ENCODE measurements at regions not wholly inside any gene's neighbourhood (a gene's known extent, or its start where the extent isn't known, plus 50 kb on each side); places are given as distances from the start of the nearest gene placed in this dataset.

- Histone ChIP-seq H3K9me3 (no peaks in the 10 kb centered on the region), H3K36me3 (no peaks in the 10 kb centered on the region), H3K4me3 (replicated peaks in 1 of 3) (no peak overlapping the region), H3K27me3 (no peaks in the 10 kb centered on the region), H3K4me1 (peaks cover 0 to 4% of the 10 kb centered on the region in 2 donors), H3K27ac (no peak overlapping the region)
- TF ChIP-seq CTCF (IDR thresholded peaks at IDR 0.05): no peak
- no peak for TF ChIP-seq POLR2A (IDR thresholded peaks at IDR 0.05)
- intact Hi-C loops (cut with DNase I): no loop called here
- no peak for DNase-seq
Measured at GRCh38 chr6:149218471-149218870, 99.0 kb upstream of the TAB2 start.

GRCh38 chr6:149218915-149219314 is 98.6 kb upstream of the TAB2 start:
- TF ChIP-seq POLR2A (IDR thresholded peaks at IDR 0.05) (no peak), CTCF (IDR thresholded peaks at IDR 0.05) (no peak)
- no peak for DNase-seq
- Histone ChIP-seq H3K27ac (no peak overlapping the region), H3K9me3 (no peaks in the 10 kb centered on the region), H3K36me3 (no peaks in the 10 kb centered on the region), H3K27me3 (no peaks in the 10 kb centered on the region), H3K4me3 (replicated peaks in 1 of 3) (no peak overlapping the region), H3K4me1 (peaks cover 0 to 9% of the 10 kb centered on the region in 2 donors)
- 90 to 96% methylated on average over 2 of the region's 2 CpGs for WGBS, 2 donors
- intact Hi-C loops (cut with DNase I): no loop called here

- Histone ChIP-seq H3K36me3 (no peaks in the 10 kb centered on the region), H3K4me1 (peaks cover 0 to 10% of the 10 kb centered on the region in 2 donors), H3K4me3 (replicated peaks in 1 of 3) (no peak overlapping the region), H3K9me3 (no peaks in the 10 kb centered on the region), H3K27me3 (no peaks in the 10 kb centered on the region), H3K27ac (no peak overlapping the region)
- intact Hi-C loops (cut with DNase I): no loop called here
- no peak for TF ChIP-seq POLR2A (IDR thresholded peaks at IDR 0.05)
- TF ChIP-seq CTCF (IDR thresholded peaks at IDR 0.05): no peak
- DNase-seq: no peak
- 90 to 91% methylated on average over 6 of the region's 6 CpGs for WGBS, 2 donors
Measured at GRCh38 chr6:149220882-149221773, 96.4 kb upstream of the TAB2 start.

GRCh38 chr6:149221774-149222070 is 95.8 kb upstream of the TAB2 start:
- no peaks in the 10 kb centered on the region for H3K9me3 ChIP-seq
- no peak for DNase-seq
- no peaks in the 10 kb centered on the region for H3K27me3 ChIP-seq
- no peak for TF ChIP-seq CTCF (IDR thresholded peaks at IDR 0.05)
- no peak for TF ChIP-seq POLR2A (IDR thresholded peaks at IDR 0.05)
- intact Hi-C loops (cut with DNase I): no loop called here
- no peak overlapping the region for H3K4me3 ChIP-seq (replicated peaks in 1 of 3)
- peaks cover 0 to 10% of the 10 kb centered on the region in 2 donors for H3K4me1 ChIP-seq
- WGBS, 2 donors: 93 to 97% methylated on average over 4 of the region's 4 CpGs
- H3K36me3 ChIP-seq: no peaks in the 10 kb centered on the region
- no peak overlapping the region for H3K27ac ChIP-seq

GRCh38 chr6:149223120-149223903 is 94.2 kb upstream of the TAB2 start:
- no peaks in the 10 kb centered on the region for H3K27me3 ChIP-seq
- peaks cover 0 to 10% of the 10 kb centered on the region in 2 donors for H3K4me1 ChIP-seq
- peak overlapping the region in 1 of 3 donors; percentile 0 for H3K27ac ChIP-seq
- no peaks in the 10 kb centered on the region for H3K9me3 ChIP-seq
- no peaks in the 10 kb centered on the region for H3K36me3 ChIP-seq
- TF ChIP-seq CTCF (IDR thresholded peaks at IDR 0.05) (no peak), POLR2A (IDR thresholded peaks at IDR 0.05) (no peak)
- WGBS, 2 donors: 40 to 42% methylated on average over 4 of the region's 4 CpGs
- intact Hi-C loops (cut with DNase I): no loop called here
- H3K4me3 ChIP-seq (replicated peaks in 1 of 3): no peak overlapping the region
- no peak for DNase-seq

Measured in thyroid gland (tissue), 4 donors.